ENCODE measurements at regions not wholly inside any gene's neighbourhood (a gene's known extent, or its start where the extent isn't known, plus 50 kb on each side); places are given as distances from the start of the nearest gene placed in this dataset.

GRCh38 chr13:48892053-48892687 lies 83.5 kb upstream of the FNDC3A start:
- no peak for DNase-seq

GRCh38 chr13:48892688-48893075 lies 83.0 kb upstream of the FNDC3A start:
- no peak for DNase-seq

- no peak for DNase-seq
These were observed 79.4 kb upstream of the FNDC3A start for GRCh38 chr13:48896312-48896711.

GRCh38 chr13:48901781-48902180 lies 73.9 kb upstream of the FNDC3A start:
- no peak for DNase-seq

GRCh38 chr13:48902368-48902767 lies 73.3 kb upstream of the FNDC3A start:
- no peak for DNase-seq

GRCh38 chr13:48904668-48905290 lies 70.9 kb upstream of the FNDC3A start:
- DNase-seq, result no peak

- DNase-seq, result no peak
These were observed 69.5 kb upstream of the FNDC3A start for GRCh38 chr13:48906200-48906599.

GRCh38 chr13:48908381-48909055 lies 67.2 kb upstream of the FNDC3A start:
- DNase-seq, result no peak

- no peak for DNase-seq
These were observed 66.7 kb upstream of the FNDC3A start for GRCh38 chr13:48909056-48909389.

GRCh38 chr13:48910686-48911085 lies 65.0 kb upstream of the FNDC3A start:
- no peak for DNase-seq

GRCh38 chr13:48919751-48920150 lies 56.0 kb upstream of the FNDC3A start:
- DNase-seq, result no peak

GRCh38 chr13:48920730-48921129 lies 55.0 kb upstream of the FNDC3A start:
- DNase-seq, result no peak

- no peak for DNase-seq
These were observed 52.3 kb upstream of the FNDC3A start for GRCh38 chr13:48923376-48923775.

GRCh38 chr13:48925001-48925400 lies 50.7 kb upstream of the FNDC3A start:
- no peak for DNase-seq

Data from DMS 273 treated with DMSO at 0.1 percent for 48 hours (cell line).